MM.1S (cell line): ENCODE measurements at regions not wholly inside any gene's neighbourhood (a gene's known extent, or its start where the extent isn't known, plus 50 kb on each side); places are given as distances from the start of the nearest gene placed in this dataset.

Experiments used
- CTCF ChIP-seq: fragments of 300-600 bp; sonication (generic); IDR thresholded peaks from 2 replicates; pipeline ENCODE4 v1.5.1; 2016; ENCODE audit warnings: antibody characterized with exemption, low read length, mixed read lengths
- EZH2 ChIP-seq: fragments of 300-600 bp; sonication (generic); optimal IDR thresholded peaks from 2 replicates; pipeline ENCODE3; 2017; ENCODE audit warnings: low read depth, mild to moderate bottlenecking, antibody characterized with exemption, low read length, mixed read lengths
- EZH2phosphoT487 ChIP-seq: fragments of 300-600 bp; sonication (generic); IDR thresholded peaks from 2 replicates; pipeline ENCODE4 v1.6.1; 2018; ENCODE audit warnings: antibody characterized with exemption, low read length

- TF ChIP-seq CTCF (no peak), EZH2 (no peak), EZH2phosphoT487 (no peak)
Measured at GRCh38 chr15:61337541-61337940, 108.4 kb upstream of the RORA start.
